ENCODE measurements at regions not wholly inside any gene's neighbourhood (a gene's known extent, or its start where the extent isn't known, plus 50 kb on each side); places are given as distances from the start of the nearest gene placed in this dataset.

DNA sequence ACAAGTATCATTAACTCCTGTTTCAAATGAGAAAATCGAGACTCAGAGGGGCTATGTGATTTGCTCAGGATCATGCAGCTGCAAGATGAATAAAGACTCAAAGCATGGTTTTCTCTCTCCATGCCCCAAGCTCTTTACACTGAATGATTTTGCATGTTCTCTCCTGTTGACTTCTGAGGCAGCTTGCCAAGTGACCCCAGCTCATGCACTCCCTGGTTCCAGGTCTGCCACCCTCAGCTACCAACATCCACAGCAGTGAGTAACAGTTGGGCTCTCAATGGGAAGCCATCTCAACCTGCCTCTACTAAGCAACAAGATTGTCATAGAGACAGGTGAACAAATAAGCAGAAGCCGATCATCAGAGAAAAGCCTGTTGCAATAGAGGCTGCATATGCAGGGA is 116.9 kb upstream of the GADL1 start:
- H3K4me3 ChIP-seq (ENCODE audit: control insufficient read depth, low read depth, low read length): no peak overlapping the region
- no peak for DNase-seq (ENCODE audit: low read depth)
- TF ChIP-seq, protein P1, sequence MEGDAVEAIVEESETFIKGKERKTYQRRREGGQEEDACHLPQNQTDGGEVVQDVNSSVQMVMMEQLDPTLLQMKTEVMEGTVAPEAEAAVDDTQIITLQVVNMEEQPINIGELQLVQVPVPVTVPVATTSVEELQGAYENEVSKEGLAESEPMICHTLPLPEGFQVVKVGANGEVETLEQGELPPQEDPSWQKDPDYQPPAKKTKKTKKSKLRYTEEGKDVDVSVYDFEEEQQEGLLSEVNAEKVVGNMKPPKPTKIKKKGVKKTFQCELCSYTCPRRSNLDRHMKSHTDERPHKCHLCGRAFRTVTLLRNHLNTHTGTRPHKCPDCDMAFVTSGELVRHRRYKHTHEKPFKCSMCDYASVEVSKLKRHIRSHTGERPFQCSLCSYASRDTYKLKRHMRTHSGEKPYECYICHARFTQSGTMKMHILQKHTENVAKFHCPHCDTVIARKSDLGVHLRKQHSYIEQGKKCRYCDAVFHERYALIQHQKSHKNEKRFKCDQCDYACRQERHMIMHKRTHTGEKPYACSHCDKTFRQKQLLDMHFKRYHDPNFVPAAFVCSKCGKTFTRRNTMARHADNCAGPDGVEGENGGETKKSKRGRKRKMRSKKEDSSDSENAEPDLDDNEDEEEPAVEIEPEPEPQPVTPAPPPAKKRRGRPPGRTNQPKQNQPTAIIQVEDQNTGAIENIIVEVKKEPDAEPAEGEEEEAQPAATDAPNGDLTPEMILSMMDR (IDR thresholded peaks at IDR 0.05; ENCODE audit: control insufficient read depth, insufficient read depth, low read depth, low read length, missing control alignments): no peak

DNA sequence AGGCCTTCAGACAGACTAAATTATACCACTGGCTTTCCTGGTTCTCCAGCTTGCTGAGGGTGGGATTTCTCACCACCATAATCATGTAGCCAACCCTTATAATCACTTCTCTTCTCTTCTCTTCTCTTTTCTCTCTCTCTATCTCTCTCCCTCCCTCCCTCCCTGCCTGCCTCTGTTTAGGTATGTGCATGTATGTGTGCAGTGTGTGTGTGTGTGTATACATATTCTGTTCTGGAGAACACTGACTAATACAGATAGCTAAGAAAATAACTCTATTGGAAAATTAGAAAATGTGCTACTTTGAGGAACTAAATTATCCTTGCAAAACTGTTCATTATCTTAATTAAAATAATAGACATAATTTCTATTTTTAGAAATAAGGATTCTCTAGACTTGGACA is 118.6 kb upstream of the GADL1 start:
- H3K4me3 ChIP-seq (ENCODE audit: control insufficient read depth, low read depth, low read length): no peak overlapping the region
- DNase-seq (ENCODE audit: low read depth): no peak
- TF ChIP-seq, protein P1 (IDR thresholded peaks at IDR 0.05; ENCODE audit: control insufficient read depth, insufficient read depth, low read depth, low read length, missing control alignments): no peak

DNA sequence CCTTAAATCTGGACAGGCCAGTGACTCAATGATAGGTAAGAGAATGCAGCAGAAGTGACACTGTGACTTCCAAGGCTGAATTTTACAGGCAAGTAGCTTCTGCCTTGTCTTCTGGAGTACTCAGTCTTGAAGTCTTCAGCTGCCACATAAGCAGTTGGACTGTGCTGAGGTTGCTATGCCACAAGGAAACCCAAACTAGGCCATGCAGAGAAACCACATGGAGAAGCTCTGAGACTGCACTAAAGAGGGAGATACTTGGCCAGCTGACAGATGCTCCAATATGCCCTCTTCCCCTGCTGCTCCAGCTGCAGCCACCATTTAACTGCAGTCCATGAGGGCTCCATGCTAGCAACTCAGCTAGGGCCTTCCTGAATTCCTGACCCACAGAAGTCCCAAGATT is 119.4 kb upstream of the GADL1 start:
- DNase-seq (ENCODE audit: low read depth): no peak
- TF ChIP-seq, protein P1 (IDR thresholded peaks at IDR 0.05; ENCODE audit: control insufficient read depth, insufficient read depth, low read depth, low read length, missing control alignments): no peak
- H3K4me3 ChIP-seq (ENCODE audit: control insufficient read depth, low read depth, low read length): no peak overlapping the region

DNA sequence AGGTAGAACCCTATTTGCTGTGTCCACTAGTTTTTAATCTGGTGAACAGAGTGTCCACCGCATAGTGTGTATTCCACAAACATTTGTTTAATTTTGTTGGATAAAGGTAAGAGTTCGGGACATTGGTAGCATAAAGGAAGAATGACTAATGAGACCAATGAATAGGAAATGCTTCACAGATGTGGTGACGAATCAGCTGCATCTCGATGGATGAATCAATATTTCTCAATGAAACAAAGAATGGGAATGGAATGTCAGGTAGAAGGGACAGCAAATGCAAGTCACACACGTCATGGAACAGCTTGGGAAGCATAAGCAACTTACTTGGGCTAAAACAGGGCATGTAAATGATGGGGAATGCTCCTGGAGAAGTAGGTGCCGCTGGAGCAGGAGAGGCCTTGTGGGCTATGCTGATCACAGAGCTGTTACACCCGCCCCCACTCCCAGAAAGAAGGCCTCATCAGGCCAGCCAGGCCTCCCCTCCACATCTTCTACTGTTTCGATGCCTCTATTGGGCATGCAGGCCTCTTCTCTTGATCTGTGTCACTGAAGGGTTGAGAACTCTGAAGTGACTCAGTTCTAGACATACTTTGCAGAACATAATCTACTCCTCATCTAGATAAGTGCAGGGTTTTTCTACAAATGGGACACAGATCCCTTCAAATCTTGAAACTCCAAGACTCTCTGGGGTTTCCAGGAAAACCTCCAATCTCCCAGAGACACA is 120.0 kb upstream of the GADL1 start:
- DNase-seq (ENCODE audit: low read depth): no peak
- no peak overlapping the region for H3K4me3 ChIP-seq (ENCODE audit: control insufficient read depth, low read depth, low read length)
- TF ChIP-seq, protein P1 (IDR thresholded peaks at IDR 0.05; ENCODE audit: control insufficient read depth, insufficient read depth, low read depth, low read length, missing control alignments): no peak

DNA sequence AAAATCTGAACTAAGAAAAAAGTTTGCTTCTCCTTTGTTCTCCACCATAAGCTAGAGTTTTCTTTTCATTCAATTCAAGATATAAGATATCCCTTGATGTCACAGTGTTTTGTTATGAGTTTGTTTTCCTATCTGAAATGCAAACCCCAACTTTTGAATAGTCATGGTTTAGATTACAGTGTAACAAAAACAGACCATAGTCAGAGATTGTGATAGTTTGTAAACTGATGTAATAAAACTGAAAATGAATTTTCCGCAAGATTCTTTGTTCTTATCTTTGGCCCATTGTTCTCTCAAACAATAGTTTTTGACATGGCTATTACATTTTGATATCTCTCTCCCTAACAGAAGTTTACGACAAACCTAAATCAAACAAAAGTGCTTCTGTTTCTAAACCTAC is 121.7 kb upstream of the GADL1 start:
- DNase-seq (ENCODE audit: low read depth): no peak
- no peak overlapping the region for H3K4me3 ChIP-seq (ENCODE audit: control insufficient read depth, low read depth, low read length)
- TF ChIP-seq, protein P1 (IDR thresholded peaks at IDR 0.05; ENCODE audit: control insufficient read depth, insufficient read depth, low read depth, low read length, missing control alignments): no peak

DNA sequence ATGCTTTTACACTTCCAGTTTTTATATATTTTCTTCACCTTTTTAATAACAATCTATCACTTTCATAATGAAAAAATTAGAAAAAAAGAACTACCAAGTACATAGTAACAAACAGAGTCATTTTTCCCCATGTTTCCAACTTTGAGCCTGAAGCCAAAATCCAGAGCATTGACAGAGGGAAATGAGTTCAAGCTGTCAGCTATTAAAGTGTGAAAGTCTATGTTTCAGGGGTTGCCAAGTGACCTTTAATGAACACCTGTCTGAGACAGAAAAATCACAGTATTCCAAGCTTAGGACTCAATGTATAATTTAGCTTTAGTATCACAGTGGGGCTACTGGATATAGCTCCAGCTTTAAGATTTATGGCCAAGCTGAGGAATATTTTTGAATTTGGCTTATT is 128.3 kb upstream of the GADL1 start:
- TF ChIP-seq, protein P1 (IDR thresholded peaks at IDR 0.05; ENCODE audit: control insufficient read depth, insufficient read depth, low read depth, low read length, missing control alignments): no peak
- no peak for DNase-seq (ENCODE audit: low read depth)
- H3K4me3 ChIP-seq (ENCODE audit: control insufficient read depth, low read depth, low read length): no peak overlapping the region
